HEK293 (cell line): ENCODE measurements at regions not wholly inside any gene's neighbourhood (a gene's known extent, or its start where the extent isn't known, plus 50 kb on each side); places are given as distances from the start of the nearest gene placed in this dataset.

Experiments
- CTCF ChIA-PET: fragments of 350-600 bp; formaldehyde crosslinking; extraction: SDS; loops from one replicate; lab custom pipeline; 2021; ENCODE audit warnings: antibody characterized with exemption; lab: Yijun Ruan, JAX
- POLR2A ChIA-PET: fragments of 300-600 bp; formaldehyde crosslinking; extraction: SDS; loops from one replicate; lab custom pipeline; 2020; ENCODE audit warnings: antibody characterized with exemption, inconsistent platforms; lab: Yijun Ruan, JAX
- H3K27ac ChIP-seq: fragments of 200-500 bp; sonication (Bioruptor generic); 2 replicates; pipeline ENCODE4 v1.5.1; 2014; ENCODE audit warnings: low read depth, low read length, control low read depth, inconsistent platforms; ENCODE audit errors: extremely low read depth
- H3K36me3 ChIP-seq, 2 experiments: fragments of 200-500 bp in 1 of 2; sonication (Bioruptor generic) in 1 of 2; 1 replicate in 1 of 2; 2 replicates in 1 of 2; pipeline ENCODE4 v1.5.1; 2014 to 2017; ENCODE audit warnings: inconsistent platforms in 2 of 2, low read length in 2 of 2; ENCODE audit not compliant: control insufficient read depth in 2 of 2, insufficient read depth in 1 of 2
- H3K4me1 ChIP-seq: fragments of 200-500 bp; sonication (Bioruptor generic); 2 replicates; pipeline ENCODE4 v1.5.1; 2014; ENCODE audit warnings: mild to moderate bottlenecking, low read length, inconsistent platforms; ENCODE audit not compliant: control insufficient read depth, insufficient read depth
- H3K4me3 ChIP-seq: 2 replicates; pipeline ENCODE4 v1.5.1; 2011; ENCODE audit warnings: low read depth, mild to moderate bottlenecking, control low read depth, low read length, moderate library complexity
- H3K9me3 ChIP-seq: fragments of 200-500 bp; sonication (Bioruptor generic); 2 replicates; pipeline ENCODE4 v1.5.1; 2014; ENCODE audit warnings: low read depth, low read length, inconsistent platforms; ENCODE audit not compliant: control insufficient read depth, insufficient read depth
- SP7 ChIP-seq: fragments of 450-650 bp; formaldehyde crosslinking; IDR thresholded peaks from 2 replicates; pipeline ENCODE4 v1.5.1; 2016; ENCODE audit warnings: missing biosample characterization, missing genetic modification characterization
- ZNF239 ChIP-seq: fragments of 450-650 bp; formaldehyde crosslinking; IDR thresholded peaks from 2 replicates; pipeline ENCODE4 v1.5.1; 2016; ENCODE audit warnings: missing biosample characterization, missing genetic modification characterization
- ZNF311 ChIP-seq: fragments of 450-650 bp; formaldehyde crosslinking; IDR thresholded peaks from 2 replicates; pipeline ENCODE4 v1.5.1; 2017; ENCODE audit warnings: missing biosample characterization, missing genetic modification characterization, borderline replicate concordance
- ZNF488 ChIP-seq: fragments of 450-650 bp; formaldehyde crosslinking; IDR thresholded peaks from 2 replicates; pipeline ENCODE4 v1.5.1; 2016; ENCODE audit warnings: missing biosample characterization, missing genetic modification characterization
- ZNF530 ChIP-seq: fragments of 450-650 bp; formaldehyde crosslinking; IDR thresholded peaks from 2 replicates; pipeline ENCODE4 v1.5.1; 2016; ENCODE audit warnings: low read depth, missing biosample characterization, missing genetic modification characterization
- ZNF629 ChIP-seq: fragments of 450-650 bp; formaldehyde crosslinking; IDR thresholded peaks from 2 replicates; pipeline ENCODE4 v1.5.1; 2017; ENCODE audit warnings: missing biosample characterization, missing genetic modification characterization
- ZXDB ChIP-seq: fragments of 450-650 bp; formaldehyde crosslinking; IDR thresholded peaks from 2 replicates; pipeline ENCODE4 v1.5.1; 2016; ENCODE audit warnings: missing biosample characterization, missing genetic modification characterization
- TF ChIP-seq, protein P1 (sequence below): fragments of 450-650 bp; formaldehyde crosslinking; IDR thresholded peaks from 2 replicates; pipeline ENCODE4 v1.5.1; 2016; ENCODE audit warnings: missing biosample characterization, missing genetic modification characterization, borderline replicate concordance
- TF ChIP-seq, protein P2 (sequence below): fragments of 450-650 bp; formaldehyde crosslinking; IDR thresholded peaks from 2 replicates; pipeline ENCODE4 v1.5.1; 2016; ENCODE audit warnings: missing biosample characterization, missing genetic modification characterization
- TF ChIP-seq, protein P3 (sequence below): fragments of 450-650 bp; formaldehyde crosslinking; IDR thresholded peaks from 2 replicates; pipeline ENCODE4 v1.5.1; 2016; ENCODE audit warnings: missing biosample characterization, missing genetic modification characterization

DNA sequence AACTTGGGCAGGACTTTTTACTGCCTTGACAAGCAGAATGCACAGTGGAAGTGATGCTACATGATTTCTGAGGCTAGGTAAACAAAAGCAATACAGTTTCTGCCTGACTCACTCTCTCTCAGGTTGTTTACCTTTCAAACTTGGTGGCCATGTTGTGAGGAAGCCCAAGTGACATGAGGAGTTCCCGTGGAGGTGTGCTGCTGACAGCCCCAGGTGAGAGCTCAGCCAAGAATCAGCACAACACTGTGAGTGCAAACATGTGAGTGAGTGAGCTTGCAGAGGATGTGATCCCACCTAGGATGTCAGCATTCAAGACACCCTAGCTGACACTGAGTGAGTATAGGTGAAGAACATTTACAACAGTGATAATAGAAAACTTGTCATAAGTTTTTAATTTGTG lies 71.1 kb upstream of the IFNAR2 start:
- CTCF ChIA-PET: interaction anchor here (0.6 to 1.0 kb wide), 2 partner anchors 31 to 500 kb away, joined by 3 read pairs; no protein-coding TSS in a partner anchor
- H3K4me3 ChIP-seq: no peak overlapping the region
- H3K27ac ChIP-seq: no peak overlapping the region
- TF ChIP-seq, protein P1, sequence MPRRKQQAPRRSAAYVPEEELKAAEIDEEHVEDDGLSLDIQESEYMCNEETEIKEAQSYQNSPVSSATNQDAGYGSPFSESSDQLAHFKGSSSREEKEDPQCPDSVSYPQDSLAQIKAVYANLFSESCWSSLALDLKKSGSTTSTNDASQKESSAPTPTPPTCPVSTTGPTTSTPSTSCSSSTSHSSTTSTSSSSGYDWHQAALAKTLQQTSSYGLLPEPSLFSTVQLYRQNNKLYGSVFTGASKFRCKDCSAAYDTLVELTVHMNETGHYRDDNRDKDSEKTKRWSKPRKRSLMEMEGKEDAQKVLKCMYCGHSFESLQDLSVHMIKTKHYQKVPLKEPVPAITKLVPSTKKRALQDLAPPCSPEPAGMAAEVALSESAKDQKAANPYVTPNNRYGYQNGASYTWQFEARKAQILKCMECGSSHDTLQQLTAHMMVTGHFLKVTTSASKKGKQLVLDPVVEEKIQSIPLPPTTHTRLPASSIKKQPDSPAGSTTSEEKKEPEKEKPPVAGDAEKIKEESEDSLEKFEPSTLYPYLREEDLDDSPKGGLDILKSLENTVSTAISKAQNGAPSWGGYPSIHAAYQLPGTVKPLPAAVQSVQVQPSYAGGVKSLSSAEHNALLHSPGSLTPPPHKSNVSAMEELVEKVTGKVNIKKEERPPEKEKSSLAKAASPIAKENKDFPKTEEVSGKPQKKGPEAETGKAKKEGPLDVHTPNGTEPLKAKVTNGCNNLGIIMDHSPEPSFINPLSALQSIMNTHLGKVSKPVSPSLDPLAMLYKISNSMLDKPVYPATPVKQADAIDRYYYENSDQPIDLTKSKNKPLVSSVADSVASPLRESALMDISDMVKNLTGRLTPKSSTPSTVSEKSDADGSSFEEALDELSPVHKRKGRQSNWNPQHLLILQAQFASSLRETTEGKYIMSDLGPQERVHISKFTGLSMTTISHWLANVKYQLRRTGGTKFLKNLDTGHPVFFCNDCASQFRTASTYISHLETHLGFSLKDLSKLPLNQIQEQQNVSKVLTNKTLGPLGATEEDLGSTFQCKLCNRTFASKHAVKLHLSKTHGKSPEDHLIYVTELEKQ: no peak
- TF ChIP-seq ZXDB (tag by site-specific recombination): no peak
- TF ChIP-seq, protein P2, sequence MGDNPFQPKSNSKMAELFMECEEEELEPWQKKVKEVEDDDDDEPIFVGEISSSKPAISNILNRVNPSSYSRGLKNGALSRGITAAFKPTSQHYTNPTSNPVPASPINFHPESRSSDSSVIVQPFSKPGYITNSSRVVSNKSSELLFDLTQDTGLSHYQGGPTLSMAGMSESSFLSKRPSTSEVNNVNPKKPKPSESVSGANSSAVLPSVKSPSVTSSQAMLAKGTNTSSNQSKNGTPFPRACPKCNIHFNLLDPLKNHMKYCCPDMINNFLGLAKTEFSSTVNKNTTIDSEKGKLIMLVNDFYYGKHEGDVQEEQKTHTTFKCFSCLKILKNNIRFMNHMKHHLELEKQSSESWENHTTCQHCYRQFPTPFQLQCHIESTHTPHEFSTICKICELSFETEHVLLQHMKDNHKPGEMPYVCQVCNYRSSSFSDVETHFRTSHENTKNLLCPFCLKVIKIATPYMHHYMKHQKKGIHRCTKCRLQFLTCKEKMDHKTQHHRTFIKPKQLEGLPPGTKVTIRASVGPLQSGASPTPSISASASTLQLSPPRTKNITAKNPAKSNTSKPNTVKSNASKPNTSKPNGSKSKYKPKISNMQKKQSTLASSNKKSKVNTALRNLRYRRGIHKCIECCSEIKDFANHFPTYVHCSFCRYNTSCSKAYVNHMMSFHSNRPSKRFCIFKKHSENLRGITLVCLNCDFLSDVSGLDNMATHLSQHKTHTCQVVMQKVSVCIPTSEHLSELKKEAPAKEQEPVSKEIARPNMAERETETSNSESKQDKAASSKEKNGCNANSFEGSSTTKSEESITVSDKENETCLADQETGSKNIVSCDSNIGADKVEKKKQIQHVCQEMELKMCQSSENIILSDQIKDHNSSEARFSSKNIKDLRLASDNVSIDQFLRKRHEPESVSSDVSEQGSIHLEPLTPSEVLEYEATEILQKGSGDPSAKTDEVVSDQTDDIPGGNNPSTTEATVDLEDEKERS (tag by site-specific recombination): peak; percentile 78; the same call in 1 of the 2 replicates
- TF ChIP-seq ZNF311 (tag by site-specific recombination): peak; percentile 73; the same call in 1 of the 2 replicates
- 0 out of 2 replicates have a peak, but pooled peaks have one; percentile 13 for TF ChIP-seq SP7
- TF ChIP-seq ZNF530: no peak
- TF ChIP-seq ZNF629 (tag by site-specific recombination): no peak
- POLR2A ChIA-PET: no interaction called here
- no peaks in the 10 kb centered on the region for H3K4me1 ChIP-seq
- no peaks in the 10 kb centered on the region for H3K9me3 ChIP-seq
- no peaks in the 10 kb centered on the region for H3K36me3 ChIP-seq

- Histone ChIP-seq H3K36me3 (no peaks in the 10 kb centered on the region), H3K4me1 (no peaks in the 10 kb centered on the region), H3K9me3 (no peaks in the 10 kb centered on the region), H3K27ac (no peak overlapping the region), H3K4me3 (no peak overlapping the region)
- TF ChIP-seq, protein P3, sequence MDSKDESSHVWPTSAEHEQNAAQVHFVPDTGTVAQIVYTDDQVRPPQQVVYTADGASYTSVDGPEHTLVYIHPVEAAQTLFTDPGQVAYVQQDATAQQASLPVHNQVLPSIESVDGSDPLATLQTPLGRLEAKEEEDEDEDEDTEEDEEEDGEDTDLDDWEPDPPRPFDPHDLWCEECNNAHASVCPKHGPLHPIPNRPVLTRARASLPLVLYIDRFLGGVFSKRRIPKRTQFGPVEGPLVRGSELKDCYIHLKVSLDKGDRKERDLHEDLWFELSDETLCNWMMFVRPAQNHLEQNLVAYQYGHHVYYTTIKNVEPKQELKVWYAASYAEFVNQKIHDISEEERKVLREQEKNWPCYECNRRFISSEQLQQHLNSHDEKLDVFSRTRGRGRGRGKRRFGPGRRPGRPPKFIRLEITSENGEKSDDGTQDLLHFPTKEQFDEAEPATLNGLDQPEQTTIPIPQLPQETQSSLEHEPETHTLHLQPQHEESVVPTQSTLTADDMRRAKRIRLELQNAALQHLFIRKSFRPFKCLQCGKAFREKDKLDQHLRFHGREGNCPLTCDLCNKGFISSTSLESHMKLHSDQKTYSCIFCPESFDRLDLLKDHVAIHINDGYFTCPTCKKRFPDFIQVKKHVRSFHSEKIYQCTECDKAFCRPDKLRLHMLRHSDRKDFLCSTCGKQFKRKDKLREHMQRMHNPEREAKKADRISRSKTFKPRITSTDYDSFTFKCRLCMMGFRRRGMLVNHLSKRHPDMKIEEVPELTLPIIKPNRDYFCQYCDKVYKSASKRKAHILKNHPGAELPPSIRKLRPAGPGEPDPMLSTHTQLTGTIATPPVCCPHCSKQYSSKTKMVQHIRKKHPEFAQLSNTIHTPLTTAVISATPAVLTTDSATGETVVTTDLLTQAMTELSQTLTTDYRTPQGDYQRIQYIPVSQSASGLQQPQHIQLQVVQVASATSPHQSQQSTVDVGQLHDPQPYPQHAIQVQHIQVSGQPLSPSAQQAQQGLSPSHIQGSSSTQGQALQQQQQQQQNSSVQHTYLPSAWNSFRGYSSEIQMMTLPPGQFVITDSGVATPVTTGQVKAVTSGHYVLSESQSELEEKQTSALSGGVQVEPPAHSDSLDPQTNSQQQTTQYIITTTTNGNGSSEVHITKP (tag by site-specific recombination): peak; percentile 59
- TF ChIP-seq ZNF488 (tag by site-specific recombination): no peak
- TF ChIP-seq ZNF239 (tag by site-specific recombination): no peak
- ChIA-PET POLR2A (no interaction called here), CTCF (interaction anchor here (1.2 kb wide), 1 partner anchor 213 kb away, joined by 3 read pairs; no protein-coding TSS in a partner anchor)
These were observed 67.2 kb upstream of the IFNAR2 start for GRCh38 chr21:33162436-33162951.
